ES-I3 (cell line): ENCODE measurements at regions not wholly inside any gene's neighbourhood (a gene's known extent, or its start where the extent isn't known, plus 50 kb on each side); places are given as distances from the start of the nearest gene placed in this dataset.

Experiments
- H3K36me3 ChIP-seq: 2 replicates; pipeline ENCODE4 v1.6.1; 2013; ENCODE audit warnings: mild to moderate bottlenecking, low read length, control low read depth, moderate library complexity; ENCODE audit not compliant: insufficient read depth
- H3K4me1 ChIP-seq: 2 replicates; pipeline ENCODE4 v1.6.1; 2013; ENCODE audit warnings: mild to moderate bottlenecking, control low read depth, low read length; ENCODE audit not compliant: insufficient read depth
- H3K9ac ChIP-seq: 2 replicates; pipeline ENCODE4 v1.6.1; 2013; ENCODE audit warnings: low read depth, mild to moderate bottlenecking, low read length, moderate library complexity
- H3K9me3 ChIP-seq: 2 replicates; pipeline ENCODE4 v1.6.1; 2013; ENCODE audit warnings: mild to moderate bottlenecking, low read length, moderate library complexity; ENCODE audit not compliant: control insufficient read depth, insufficient read depth

GRCh38 chr6:8679823-8680222 is 244.5 kb upstream of the SLC35B3 start:
- no peaks in the 10 kb centered on the region for H3K9me3 ChIP-seq
- H3K36me3 ChIP-seq = no peaks in the 10 kb centered on the region
- H3K9ac ChIP-seq = no peak overlapping the region
- H3K4me1 ChIP-seq = no peaks in the 10 kb centered on the region

GRCh38 chr6:8678466-8678865 is 243.1 kb upstream of the SLC35B3 start:
- no peaks in the 10 kb centered on the region for H3K4me1 ChIP-seq
- no peak overlapping the region for H3K9ac ChIP-seq
- H3K9me3 ChIP-seq = no peaks in the 10 kb centered on the region
- no peaks in the 10 kb centered on the region for H3K36me3 ChIP-seq

- Histone ChIP-seq H3K9me3 (no peaks in the 10 kb centered on the region), H3K9ac (no peak overlapping the region), H3K36me3 (no peaks in the 10 kb centered on the region), H3K4me1 (no peaks in the 10 kb centered on the region)
These were observed 238.8 kb upstream of the SLC35B3 start for GRCh38 chr6:8674126-8674525.

GRCh38 chr6:8672882-8673281 is 237.5 kb upstream of the SLC35B3 start:
- no peaks in the 10 kb centered on the region for H3K9me3 ChIP-seq
- no peaks in the 10 kb centered on the region for H3K4me1 ChIP-seq
- H3K9ac ChIP-seq = no peak overlapping the region
- no peaks in the 10 kb centered on the region for H3K36me3 ChIP-seq

GRCh38 chr6:8670792-8671191 is 235.4 kb upstream of the SLC35B3 start:
- Histone ChIP-seq H3K9me3 (no peaks in the 10 kb centered on the region), H3K36me3 (no peaks in the 10 kb centered on the region), H3K4me1 (no peaks in the 10 kb centered on the region), H3K9ac (no peak overlapping the region)

GRCh38 chr6:8664700-8665099 is 229.4 kb upstream of the SLC35B3 start:
- Histone ChIP-seq H3K36me3 (no peaks in the 10 kb centered on the region), H3K9me3 (no peaks in the 10 kb centered on the region), H3K9ac (no peak overlapping the region), H3K4me1 (0 out of 2 replicates have a peak, but pooled peaks cover 4% of the 10 kb centered on the region)

- Histone ChIP-seq H3K9ac (no peak overlapping the region), H3K36me3 (no peaks in the 10 kb centered on the region), H3K9me3 (no peaks in the 10 kb centered on the region), H3K4me1 (0 out of 2 replicates have a peak, but pooled peaks cover 4% of the 10 kb centered on the region)
These were observed 228.7 kb upstream of the SLC35B3 start for GRCh38 chr6:8664070-8664469.

- H3K4me1 ChIP-seq = no peaks in the 10 kb centered on the region
- no peak overlapping the region for H3K9ac ChIP-seq
- H3K36me3 ChIP-seq = no peaks in the 10 kb centered on the region
- H3K9me3 ChIP-seq = no peaks in the 10 kb centered on the region
These were observed 224.3 kb upstream of the SLC35B3 start for GRCh38 chr6:8659404-8660189.

GRCh38 chr6:8658416-8658815 is 223.1 kb upstream of the SLC35B3 start:
- H3K36me3 ChIP-seq = no peaks in the 10 kb centered on the region
- H3K9ac ChIP-seq = no peak overlapping the region
- no peaks in the 10 kb centered on the region for H3K9me3 ChIP-seq
- no peaks in the 10 kb centered on the region for H3K4me1 ChIP-seq

GRCh38 chr6:8657522-8657921 is 222.2 kb upstream of the SLC35B3 start:
- Histone ChIP-seq H3K4me1 (no peaks in the 10 kb centered on the region), H3K9ac (no peak overlapping the region), H3K36me3 (no peaks in the 10 kb centered on the region), H3K9me3 (no peaks in the 10 kb centered on the region)

- Histone ChIP-seq H3K36me3 (no peaks in the 10 kb centered on the region), H3K4me1 (no peaks in the 10 kb centered on the region), H3K9ac (no peak overlapping the region), H3K9me3 (no peaks in the 10 kb centered on the region)
These were observed 220.5 kb upstream of the SLC35B3 start for GRCh38 chr6:8655670-8656454.

GRCh38 chr6:8652710-8653109 is 217.4 kb upstream of the SLC35B3 start:
- no peaks in the 10 kb centered on the region for H3K4me1 ChIP-seq
- no peak overlapping the region for H3K9ac ChIP-seq
- H3K9me3 ChIP-seq = 0 out of 2 replicates have a peak, but pooled peaks cover 4% of the 10 kb centered on the region
- H3K36me3 ChIP-seq = no peaks in the 10 kb centered on the region

GRCh38 chr6:8651998-8652397 is 216.7 kb upstream of the SLC35B3 start:
- Histone ChIP-seq H3K9ac (no peak overlapping the region), H3K4me1 (no peaks in the 10 kb centered on the region), H3K36me3 (no peaks in the 10 kb centered on the region), H3K9me3 (0 out of 2 replicates have a peak, but pooled peaks cover 4% of the 10 kb centered on the region)

- no peak overlapping the region for H3K9ac ChIP-seq
- no peaks in the 10 kb centered on the region for H3K36me3 ChIP-seq
- no peaks in the 10 kb centered on the region for H3K4me1 ChIP-seq
- 0 out of 2 replicates have a peak, but pooled peaks cover 2% of the 10 kb centered on the region for H3K9me3 ChIP-seq
These were observed 209.9 kb upstream of the SLC35B3 start for GRCh38 chr6:8645212-8645611.

- no peaks in the 10 kb centered on the region for H3K4me1 ChIP-seq
- no peaks in the 10 kb centered on the region for H3K9me3 ChIP-seq
- H3K36me3 ChIP-seq = no peaks in the 10 kb centered on the region
- H3K9ac ChIP-seq = no peak overlapping the region
These were observed 209.0 kb upstream of the SLC35B3 start for GRCh38 chr6:8644306-8644705.
